Loucy (cell line): ENCODE measurements at regions not wholly inside any gene's neighbourhood (a gene's known extent, or its start where the extent isn't known, plus 50 kb on each side); places are given as distances from the start of the nearest gene placed in this dataset.

ENCODE experiments used
- H2AFZ ChIP-seq: fragments of 200-600 bp; sonication (generic); 2 replicates; pipeline ENCODE4 v1.6.0; 2016; ENCODE audit warnings: antibody characterized with exemption, mild to moderate bottlenecking, low read length, moderate library complexity
- H3F3A ChIP-seq: fragments of 200-600 bp; 2 replicates; pipeline ENCODE4 v1.6.0; 2016; ENCODE audit warnings: antibody characterized with exemption, low read depth, mild to moderate bottlenecking
- H3K27me3 ChIP-seq: fragments of 200-600 bp; sonication (generic); 2 replicates; pipeline ENCODE4 v1.6.1; 2014; ENCODE audit warnings: low read length, mild to moderate bottlenecking; ENCODE audit not compliant: insufficient read depth, poor library complexity, severe bottlenecking
- H3K36me3 ChIP-seq: fragments of 200-600 bp; sonication (generic); 2 replicates; pipeline ENCODE4 v1.6.1; 2016; ENCODE audit warnings: low read length; ENCODE audit not compliant: insufficient read depth
- H3K4me1 ChIP-seq: fragments of 200-600 bp; sonication (generic); 2 replicates; pipeline ENCODE4 v1.5.1; 2014; ENCODE audit warnings: low read length, mild to moderate bottlenecking; ENCODE audit not compliant: insufficient read depth, poor library complexity, severe bottlenecking
- H3K4me2 ChIP-seq: fragments of 200-600 bp; sonication (generic); 2 replicates; pipeline ENCODE4 v1.6.0; 2014; ENCODE audit warnings: antibody characterized with exemption, low read length, low read depth, mild to moderate bottlenecking; ENCODE audit not compliant: poor library complexity, severe bottlenecking
- H3K4me3 ChIP-seq: fragments of 200-600 bp; sonication (generic); 2 replicates; pipeline ENCODE4 v1.5.1; 2014; ENCODE audit warnings: low read length, mild to moderate bottlenecking, mixed read lengths; ENCODE audit not compliant: poor library complexity, severe bottlenecking
- H3K79me2 ChIP-seq: fragments of 200-600 bp; sonication (generic); 2 replicates; pipeline ENCODE4 v1.6.1; 2014; ENCODE audit warnings: low read length; ENCODE audit not compliant: insufficient read depth
- H3K9ac ChIP-seq: fragments of 200-600 bp; sonication (generic); 2 replicates; pipeline ENCODE4 v1.6.0; 2014; ENCODE audit warnings: mild to moderate bottlenecking, low read depth, low read length, moderate library complexity; ENCODE audit not compliant: poor library complexity, severe bottlenecking
- H3K9me2 ChIP-seq: fragments of 200-600 bp; sonication (generic); replicated peaks from 2 replicates; pipeline ENCODE4 v1.6.1; 2016; ENCODE audit warnings: low read depth, low read length, mixed read lengths
- H3K9me3 ChIP-seq: fragments of 200-600 bp; sonication (generic); 2 replicates; pipeline ENCODE4 v1.6.1; 2014; ENCODE audit warnings: mild to moderate bottlenecking, antibody characterized with exemption, low read length, low read depth; ENCODE audit not compliant: insufficient read depth
- H4K20me1 ChIP-seq: fragments of 200-600 bp; sonication (generic); 2 replicates; pipeline ENCODE4 v1.6.0; 2014; ENCODE audit warnings: antibody characterized with exemption, low read length, mild to moderate bottlenecking; ENCODE audit not compliant: insufficient read depth, poor library complexity, severe bottlenecking
- CTCF ChIP-seq: fragments of 200-600 bp; sonication (generic); conservative IDR thresholded peaks from 2 replicates; pipeline ENCODE4 v1.5.1; 2014; ENCODE audit warnings: mild to moderate bottlenecking, antibody characterized with exemption, low read length
- EZH2phosphoT487 ChIP-seq: fragments of 200-600 bp; IDR thresholded peaks from 2 replicates; pipeline ENCODE4 v1.6.1; 2018; ENCODE audit warnings: antibody characterized with exemption, mild to moderate bottlenecking, moderate library complexity, borderline replicate concordance

- Histone ChIP-seq H3F3A (no peaks in the 10 kb centered on the region), H4K20me1 (no peaks in the 10 kb centered on the region)
These were observed 414.0 kb upstream of the HS3ST1 start for GRCh38 chr4:11842620-11843263.

GRCh38 chr4:11839889-11840288 is 411.2 kb upstream of the HS3ST1 start:
- Histone ChIP-seq H3K9me2 (no peaks in the 10 kb centered on the region), H3K9ac (no peak overlapping the region), H3K79me2 (no peaks in the 10 kb centered on the region), H3K9me3 (no peaks in the 10 kb centered on the region), H4K20me1 (no peaks in the 10 kb centered on the region), H3K36me3 (no peaks in the 10 kb centered on the region), H3K4me3 (no peak overlapping the region), H3K4me2 (no peak overlapping the region), H3K27me3 (no peaks in the 10 kb centered on the region), H2AFZ (no peak overlapping the region), H3F3A (no peaks in the 10 kb centered on the region), H3K4me1 (no peaks in the 10 kb centered on the region)
- no peak for TF ChIP-seq CTCF

More at GRCh38 chr4:11842620-11843263, 414.0 kb upstream of the HS3ST1 start:
- Histone ChIP-seq H3K9me3 (no peaks in the 10 kb centered on the region), H3K4me3 (no peak overlapping the region), H3K4me1 (no peaks in the 10 kb centered on the region), H3K4me2 (no peak overlapping the region), H3K9ac (no peak overlapping the region), H3K36me3 (no peaks in the 10 kb centered on the region), H3K27me3 (no peaks in the 10 kb centered on the region), H3K79me2 (no peaks in the 10 kb centered on the region), H2AFZ (no peak overlapping the region), H3K9me2 (no peaks in the 10 kb centered on the region)
- no peak for TF ChIP-seq EZH2phosphoT487
- no peak for TF ChIP-seq CTCF

- no peaks in the 10 kb centered on the region for H3F3A ChIP-seq
- no peaks in the 10 kb centered on the region for H3K79me2 ChIP-seq
- no peaks in the 10 kb centered on the region for H3K4me1 ChIP-seq
- H3K4me2 ChIP-seq, result no peak overlapping the region
- TF ChIP-seq CTCF (no peak), EZH2phosphoT487 (no peak)
- no peaks in the 10 kb centered on the region for H3K9me3 ChIP-seq
- H2AFZ ChIP-seq, result no peak overlapping the region
- H3K9ac ChIP-seq, result no peak overlapping the region
- H3K9me2 ChIP-seq, result no peaks in the 10 kb centered on the region
- H3K27me3 ChIP-seq, result no peaks in the 10 kb centered on the region
- H4K20me1 ChIP-seq, result no peaks in the 10 kb centered on the region
- H3K4me3 ChIP-seq, result no peak overlapping the region
- H3K36me3 ChIP-seq, result no peaks in the 10 kb centered on the region
These were observed 403.0 kb upstream of the HS3ST1 start for GRCh38 chr4:11831739-11832138.
